GM10266 (cell line): ENCODE measurements at regions not wholly inside any gene's neighbourhood (a gene's known extent, or its start where the extent isn't known, plus 50 kb on each side); places are given as distances from the start of the nearest gene placed in this dataset.

Source experiments
- DNase-seq: peaks from one replicate; pipeline ENCODE4 v3.0.0; 2012; ENCODE audit errors: extremely low spot score
- CTCF ChIP-seq: IDR thresholded peaks from 2 replicates; pipeline ENCODE4 v1.5.1; 2012; ENCODE audit warnings: mild to moderate bottlenecking, low read depth; ENCODE audit not compliant: control insufficient read depth, insufficient read depth; ENCODE audit errors: missing control alignments

GRCh38 chr2:103496850-103497249 lies 735.0 kb downstream of the TMEM182 start:
- DNase-seq = no peak

GRCh38 chr2:103506812-103507211 lies 745.0 kb downstream of the TMEM182 start:
- no peak for DNase-seq
- TF ChIP-seq CTCF = no peak

More at GRCh38 chr2:103496850-103497249, 735.0 kb downstream of the TMEM182 start:
- TF ChIP-seq CTCF = no peak

GRCh38 chr2:103512442-103512841 lies 750.6 kb downstream of the TMEM182 start:
- no peak for TF ChIP-seq CTCF
- DNase-seq = no peak

GRCh38 chr2:103520547-103520946 lies 758.7 kb downstream of the TMEM182 start:
- TF ChIP-seq CTCF = no peak
- no peak for DNase-seq

GRCh38 chr2:103525756-103526155 lies 763.9 kb downstream of the TMEM182 start:
- no peak for DNase-seq
- no peak for TF ChIP-seq CTCF

GRCh38 chr2:103526757-103527156 lies 764.9 kb downstream of the TMEM182 start:
- no peak for DNase-seq
- TF ChIP-seq CTCF = no peak

GRCh38 chr2:103527278-103527677 lies 765.4 kb downstream of the TMEM182 start:
- DNase-seq = no peak
- no peak for TF ChIP-seq CTCF
